K562 (cell line): ENCODE measurements at regions not wholly inside any gene's neighbourhood (a gene's known extent, or its start where the extent isn't known, plus 50 kb on each side); places are given as distances from the start of the nearest gene placed in this dataset.

Experiments
- ATAC-seq: fragments of 200-7000 bp; cut with Tn5 transposase; 3 replicates; pipeline ENCODE4 v1.9.1; 2020; ENCODE audit warnings: moderate library complexity
- BruUV-seq: library from RNA; stranded (reverse); fragments of 400-500 nt; replicated peaks from 2 replicates; lab custom pipeline; 2021; lab: Mats Ljungman, UMichigan
- CTCF ChIA-PET: fragments of 300-600 bp; formaldehyde crosslinking; extraction: SDS; loops from one replicate; lab custom pipeline; 2021; ENCODE audit warnings: low intra/inter-chr PET ratio; lab: Yijun Ruan, JAX
- POLR2A ChIA-PET: fragments of 300-600, 350-650 bp; sonication (Branson Sonifier 250); formaldehyde crosslinking; extraction: SDS; loops from one replicate; lab custom pipeline; 2021; ENCODE audit warnings: antibody characterized with exemption, inconsistent platforms; lab: Yijun Ruan, JAX
- DNase-seq, 4 experiments: peaks; one replicate each; pipeline versions ENCODE4 v3.0.0 to v3.0.0-alpha.2; 2011 to 2018; ENCODE audit warnings: low spot score in 3 of 4, mixed read lengths in 3 of 4; ENCODE audit errors: extremely low read depth in 1 of 4
- FAIRE-seq: peaks from 2 replicates; lab custom pipeline; 2011; peaks lifted over from hg19 to GRCh38; lab: Jason Lieb, UNC
- H2AFZ ChIP-seq: 2 replicates; pipeline ENCODE4 v1.6.0; 2011; ENCODE audit warnings: low read depth, low read length, control low read depth, inconsistent platforms
- H3K27ac ChIP-seq: fragments of 200-600 bp; 3 replicates; pipeline ENCODE4 v1.8.0; 2011; ENCODE audit warnings: low read depth, mild to moderate bottlenecking, control low read depth, inconsistent platforms, low read length, moderate library complexity, mixed read lengths; ENCODE audit errors: extremely low read depth
- H3K27me3 ChIP-seq, 2 experiments: fragments of 300-600 bp in 1 of 2; 2 replicates in 1 of 2; 3 replicates in 1 of 2; pipeline versions ENCODE4 v1.6.0 to v1.8.0; 2011; ENCODE audit warnings: inconsistent platforms in 2 of 2, low read length in 2 of 2, mild to moderate bottlenecking in 1 of 2, mixed read lengths in 1 of 2, moderate library complexity in 1 of 2; ENCODE audit not compliant: control insufficient read depth in 2 of 2, insufficient read depth in 2 of 2
- H3K36me3 ChIP-seq: fragments of 300-600 bp; 3 replicates; pipeline ENCODE4 v1.8.0; 2011; ENCODE audit warnings: mild to moderate bottlenecking, low read length, inconsistent platforms; ENCODE audit not compliant: control insufficient read depth, insufficient read depth
- H3K4me1 ChIP-seq, 2 experiments: fragments of 200-600 bp in 1 of 2; replicated peaks in 1 of 2; 2 replicates in 1 of 2; 3 replicates in 1 of 2; pipeline versions ENCODE4 v1.5.1 to v1.8.0; 2011; ENCODE audit warnings: inconsistent platforms in 2 of 2, low read length in 2 of 2, mild to moderate bottlenecking in 1 of 2, mixed read lengths in 1 of 2, moderate library complexity in 1 of 2; ENCODE audit not compliant: control insufficient read depth in 2 of 2, insufficient read depth in 2 of 2
- H3K4me2 ChIP-seq: 2 replicates; pipeline ENCODE4 v1.6.1; 2011; ENCODE audit warnings: low read length, control low read depth, inconsistent platforms, mixed read lengths; ENCODE audit not compliant: insufficient read depth
- H3K4me3 ChIP-seq: fragments of 200-600 bp; sonication (generic), shearing (Covaris generic); 2 replicates; pipeline ENCODE4 v1.5.1; 2016; ENCODE audit warnings: control low read depth, inconsistent platforms
- H3K79me2 ChIP-seq: fragments of 200-600 bp; 3 replicates; pipeline ENCODE4 v1.8.0; 2011; ENCODE audit warnings: low read length, inconsistent platforms; ENCODE audit not compliant: control insufficient read depth, insufficient read depth
- H3K9ac ChIP-seq, 2 experiments: 2 replicates each; pipeline versions ENCODE4 v1.6.0 to v1.6.1; 2011; ENCODE audit warnings: low read depth in 2 of 2, low read length in 2 of 2, control low read depth in 1 of 2, inconsistent platforms in 1 of 2, mild to moderate bottlenecking in 1 of 2, mixed read lengths in 1 of 2; ENCODE audit not compliant: insufficient read depth in 1 of 2
- H3K9me1 ChIP-seq: one replicate; pipeline ENCODE4 v1.6.0; 2011; ENCODE audit warnings: inconsistent platforms, mild to moderate bottlenecking, low read length, moderate library complexity; ENCODE audit not compliant: control insufficient read depth, insufficient read depth
- H3K9me3 ChIP-seq: replicated peaks from 2 replicates; pipeline ENCODE4 v1.5.1; 2011; ENCODE audit warnings: low read depth, low read length, inconsistent platforms; ENCODE audit not compliant: control insufficient read depth, insufficient read depth
- H4K20me1 ChIP-seq: replicated peaks from 2 replicates; pipeline ENCODE4 v1.6.1; 2011; ENCODE audit warnings: low read length, inconsistent platforms, mixed read lengths; ENCODE audit not compliant: control insufficient read depth, insufficient read depth
- CBX3 ChIP-seq, 2 experiments: IDR thresholded peaks; 1 replicate in 1 of 2; 2 replicates in 1 of 2; pipeline ENCODE4 v1.6.1; 2012; ENCODE audit warnings: inconsistent platforms in 2 of 2, low read length in 2 of 2, borderline replicate concordance in 1 of 2, control low read depth in 1 of 2
- HMG20B ChIP-seq: fragments of 250-450 bp; sonication (Bioruptor Pico); IDR thresholded peaks from 2 replicates; pipeline ENCODE4 v1.5.0; 2021; ENCODE audit warnings: mild to moderate bottlenecking
- MECOM ChIP-seq: fragments of 250-450 bp; sonication (Bioruptor Pico); IDR thresholded peaks from 2 replicates; pipeline ENCODE4 v1.8.0; 2022; ENCODE audit warnings: inconsistent platforms
- MYC ChIP-seq, 2 experiments: fragments of 250-450 bp in 1 of 2; sonication (Bioruptor Pico) in 1 of 2; IDR thresholded peaks; 2 replicates each; pipeline versions ENCODE4 v1.5.1 to v1.6.1; 2012 to 2021; ENCODE audit warnings: low read depth in 2 of 2, borderline replicate concordance in 1 of 2, improper control_type of control experiment in 1 of 2, low read length in 1 of 2, mild to moderate bottlenecking in 1 of 2, moderate library complexity in 1 of 2
- NBN ChIP-seq: fragments of 450-650 bp; IDR thresholded peaks from 2 replicates; pipeline ENCODE4 v1.6.1; 2016; ENCODE audit warnings: low read depth, mild to moderate bottlenecking
- NCOA6 ChIP-seq: fragments of 450-650 bp; IDR thresholded peaks from 2 replicates; pipeline ENCODE4 v1.6.1; 2017; ENCODE audit warnings: mild to moderate bottlenecking
- NONO ChIP-seq, 2 experiments: fragments of 200-400 bp in 1 of 2; fragments of 450-650 bp in 1 of 2; formaldehyde crosslinking in 1 of 2; IDR thresholded peaks; 2 replicates each; pipeline ENCODE4 v1.6.1; 2017; ENCODE audit warnings: low read depth in 2 of 2, mild to moderate bottlenecking in 2 of 2, moderate library complexity in 2 of 2, low read length in 1 of 2
- POLR3A ChIP-seq: IDR thresholded peaks from 2 replicates; pipeline ENCODE4 v1.6.1; 2011; ENCODE audit warnings: borderline replicate concordance, mild to moderate bottlenecking, moderate library complexity; ENCODE audit not compliant: insufficient read length, insufficient read depth; ENCODE audit errors: extremely low read depth
- SLC30A9 ChIP-seq: fragments of 250-450 bp; sonication (Bioruptor Pico); IDR thresholded peaks from 2 replicates; pipeline ENCODE4 v1.8.0; 2022; ENCODE audit warnings: mild to moderate bottlenecking, moderate library complexity
- SOX6 ChIP-seq: fragments of 450-650 bp; IDR thresholded peaks from 2 replicates; pipeline ENCODE4 v1.6.1; 2014; ENCODE audit warnings: mild to moderate bottlenecking
- SP2 ChIP-seq: IDR thresholded peaks from 2 replicates; pipeline ENCODE4 v1.6.1; 2011; ENCODE audit warnings: mild to moderate bottlenecking, low read depth, low read length, moderate library complexity; ENCODE audit not compliant: poor library complexity, severe bottlenecking; ENCODE audit errors: extremely low read depth
- TFAM ChIP-seq: fragments of 250-450 bp; sonication (Bioruptor Pico); conservative IDR thresholded peaks from 2 replicates; pipeline ENCODE4 v1.5.0; 2021; ENCODE audit warnings: mild to moderate bottlenecking, moderate library complexity
- THRAP3 ChIP-seq: fragments of 450-650 bp; IDR thresholded peaks from 2 replicates; pipeline ENCODE4 v1.6.1; 2016; ENCODE audit warnings: mild to moderate bottlenecking, inconsistent platforms, borderline replicate concordance
- WGBS: fragments of 100-300 bp; shearing (Covaris generic); methylation state at CpG from one replicate; pipeline ENCODE4 v1.1.6; 2016; ENCODE audit warnings: low coverage, mixed read lengths; ENCODE audit not compliant: insufficient coverage; ENCODE audit errors: missing lambda C conversion rate; 5-methylcytosine and 5-hydroxymethylcytosine counted together
- in situ Hi-C: fragments of 300-500 bp; cut with MboI; formaldehyde crosslinking; loops from 4 replicates; pipeline ENCODE4 v1.15.0; 2018; ENCODE audit warnings: inconsistent platforms, mixed read lengths
- intact Hi-C: fragments of 100-400 bp; cut with micrococcal nuclease; formaldehyde crosslinking; loops from 2 replicates; pipeline ENCODE4 v1.14.2; 2022

DNA sequence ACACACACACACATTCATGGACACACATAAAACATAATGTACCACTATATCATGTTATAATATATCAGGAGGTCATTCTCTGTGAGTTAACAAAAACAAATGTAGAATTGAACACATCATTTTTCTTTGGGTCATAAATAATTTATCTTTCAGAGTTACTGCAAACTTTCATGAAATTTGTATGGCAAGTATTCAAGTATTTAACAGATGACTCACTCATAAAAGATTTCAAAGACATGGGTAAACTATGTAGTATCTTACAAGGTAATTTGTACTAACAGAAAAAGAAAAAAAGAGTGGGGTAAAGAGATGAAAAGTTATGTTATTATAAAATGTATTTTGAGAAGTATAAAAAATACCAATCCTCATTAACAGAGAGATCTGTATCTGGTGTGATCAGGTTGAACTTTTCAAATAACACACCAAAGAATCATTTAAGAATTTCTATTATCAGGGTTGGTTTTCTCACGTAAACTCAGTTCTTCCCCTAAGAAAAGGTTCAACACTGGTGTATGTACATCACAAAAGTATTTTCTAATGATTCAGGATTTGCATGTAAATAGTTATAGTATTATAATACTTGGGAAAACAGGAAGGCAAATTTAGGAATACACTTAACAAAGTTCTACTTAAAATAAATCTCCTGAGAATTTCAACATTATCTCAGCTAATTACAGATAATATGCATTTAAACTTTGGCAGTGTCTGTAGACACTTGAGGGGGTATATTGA, 933.1 kb upstream of the LRRN3 start:
- 0% methylated on average over 1 of the region's 1 CpG for WGBS
- Histone ChIP-seq H3K9ac (no peak overlapping the region), H3K9me3 (no peaks in the 10 kb centered on the region), H4K20me1 (no peaks in the 10 kb centered on the region), H3K36me3 (no peaks in the 10 kb centered on the region), H2AFZ (no peak overlapping the region), H3K9me1 (no peaks in the 10 kb centered on the region), H3K4me2 (no peak overlapping the region), H3K79me2 (no peaks in the 10 kb centered on the region), H3K27ac (no peak overlapping the region), H3K4me1 (no peaks in the 10 kb centered on the region), H3K27me3 (no peaks in the 10 kb centered on the region), H3K4me3 (no peak overlapping the region)
- intact Hi-C loops = no loop called here
- FAIRE-seq (no peak), ATAC-seq (no peak), DNase-seq (no peak)
- BruUV-seq = no TSS peak
- POLR2A ChIA-PET = no interaction called here
- in situ Hi-C loops = no loop called here
- TF ChIP-seq TFAM (CRISPR knock-in tag) (no peak), POLR3A (no peak), MYC (IDR thresholded peaks at IDR 0.05; ENCODE audit: low read depth, low read length) (no peak), MYC (CRISPR knock-in tag; IDR thresholded peaks at IDR 0.05; ENCODE audit: borderline replicate concordance, low read depth) (no peak), CBX3 (IDR thresholded peaks at IDR 0.05; ENCODE audit: borderline replicate concordance in 1 of 2, low read length in 2 of 2) (no peak), HMG20B (no peak), NBN (no peak), MECOM (CRISPR knock-in tag) (no peak), SP2 (no peak), SOX6 (no peak), NONO (IDR thresholded peaks at IDR 0.05; ENCODE audit: low read depth in 2 of 2, low read length in 1 of 2) (no peak), NCOA6 (no peak), THRAP3 (no peak), SLC30A9 (CRISPR knock-in tag) (no peak)
- CTCF ChIA-PET = no interaction called here
